ENCODE measurements at regions not wholly inside any gene's neighbourhood (a gene's known extent, or its start where the extent isn't known, plus 50 kb on each side); places are given as distances from the start of the nearest gene placed in this dataset.

DNA sequence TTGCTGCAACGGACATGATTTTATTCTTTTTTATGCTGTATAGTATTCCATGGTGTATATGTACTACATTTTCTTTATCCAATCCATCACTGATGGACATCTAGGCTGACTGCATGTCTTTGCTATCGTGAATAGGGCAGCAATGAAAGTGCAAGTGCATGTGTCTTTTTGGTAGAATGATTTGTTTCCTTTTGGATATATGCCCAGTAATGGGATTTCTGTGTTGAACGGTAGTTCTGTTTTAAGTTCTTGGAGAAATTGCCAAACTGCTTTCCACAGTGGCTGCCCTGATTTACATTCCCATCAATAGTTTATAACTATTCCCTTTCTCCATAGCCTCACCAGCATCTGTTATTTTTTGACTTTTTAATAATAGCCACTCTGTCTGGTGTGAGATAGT lies 99.7 kb upstream of the CRIM1 start:
- no peak for TF ChIP-seq RAD21 (conservative IDR thresholded peaks at IDR 0.05)
- no peak for TF ChIP-seq TAF1 (IDR thresholded peaks at IDR 0.05; ENCODE audit: low read depth)
- no peak for TF ChIP-seq SMC3 (conservative IDR thresholded peaks at IDR 0.05; ENCODE audit: poor library complexity)
- TF ChIP-seq MXI1 (conservative IDR thresholded peaks at IDR 0.05; ENCODE audit: poor library complexity, severe bottlenecking): no peak
- TF ChIP-seq, protein P1, sequence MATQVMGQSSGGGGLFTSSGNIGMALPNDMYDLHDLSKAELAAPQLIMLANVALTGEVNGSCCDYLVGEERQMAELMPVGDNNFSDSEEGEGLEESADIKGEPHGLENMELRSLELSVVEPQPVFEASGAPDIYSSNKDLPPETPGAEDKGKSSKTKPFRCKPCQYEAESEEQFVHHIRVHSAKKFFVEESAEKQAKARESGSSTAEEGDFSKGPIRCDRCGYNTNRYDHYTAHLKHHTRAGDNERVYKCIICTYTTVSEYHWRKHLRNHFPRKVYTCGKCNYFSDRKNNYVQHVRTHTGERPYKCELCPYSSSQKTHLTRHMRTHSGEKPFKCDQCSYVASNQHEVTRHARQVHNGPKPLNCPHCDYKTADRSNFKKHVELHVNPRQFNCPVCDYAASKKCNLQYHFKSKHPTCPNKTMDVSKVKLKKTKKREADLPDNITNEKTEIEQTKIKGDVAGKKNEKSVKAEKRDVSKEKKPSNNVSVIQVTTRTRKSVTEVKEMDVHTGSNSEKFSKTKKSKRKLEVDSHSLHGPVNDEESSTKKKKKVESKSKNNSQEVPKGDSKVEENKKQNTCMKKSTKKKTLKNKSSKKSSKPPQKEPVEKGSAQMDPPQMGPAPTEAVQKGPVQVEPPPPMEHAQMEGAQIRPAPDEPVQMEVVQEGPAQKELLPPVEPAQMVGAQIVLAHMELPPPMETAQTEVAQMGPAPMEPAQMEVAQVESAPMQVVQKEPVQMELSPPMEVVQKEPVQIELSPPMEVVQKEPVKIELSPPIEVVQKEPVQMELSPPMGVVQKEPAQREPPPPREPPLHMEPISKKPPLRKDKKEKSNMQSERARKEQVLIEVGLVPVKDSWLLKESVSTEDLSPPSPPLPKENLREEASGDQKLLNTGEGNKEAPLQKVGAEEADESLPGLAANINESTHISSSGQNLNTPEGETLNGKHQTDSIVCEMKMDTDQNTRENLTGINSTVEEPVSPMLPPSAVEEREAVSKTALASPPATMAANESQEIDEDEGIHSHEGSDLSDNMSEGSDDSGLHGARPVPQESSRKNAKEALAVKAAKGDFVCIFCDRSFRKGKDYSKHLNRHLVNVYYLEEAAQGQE (IDR thresholded peaks at IDR 0.05; ENCODE audit: borderline replicate concordance): no peak
- no peak for TF ChIP-seq EP300 (conservative IDR thresholded peaks at IDR 0.05; ENCODE audit: poor library complexity, severe bottlenecking)
- no peak for TF ChIP-seq POLR2AphosphoS5 (IDR thresholded peaks at IDR 0.05)
- no peak for TF ChIP-seq EZH2 (IDR thresholded peaks at IDR 0.05; ENCODE audit: borderline replicate concordance, insufficient read depth, low read length, poor library complexity, severe bottlenecking)
- TF ChIP-seq, protein P2, sequence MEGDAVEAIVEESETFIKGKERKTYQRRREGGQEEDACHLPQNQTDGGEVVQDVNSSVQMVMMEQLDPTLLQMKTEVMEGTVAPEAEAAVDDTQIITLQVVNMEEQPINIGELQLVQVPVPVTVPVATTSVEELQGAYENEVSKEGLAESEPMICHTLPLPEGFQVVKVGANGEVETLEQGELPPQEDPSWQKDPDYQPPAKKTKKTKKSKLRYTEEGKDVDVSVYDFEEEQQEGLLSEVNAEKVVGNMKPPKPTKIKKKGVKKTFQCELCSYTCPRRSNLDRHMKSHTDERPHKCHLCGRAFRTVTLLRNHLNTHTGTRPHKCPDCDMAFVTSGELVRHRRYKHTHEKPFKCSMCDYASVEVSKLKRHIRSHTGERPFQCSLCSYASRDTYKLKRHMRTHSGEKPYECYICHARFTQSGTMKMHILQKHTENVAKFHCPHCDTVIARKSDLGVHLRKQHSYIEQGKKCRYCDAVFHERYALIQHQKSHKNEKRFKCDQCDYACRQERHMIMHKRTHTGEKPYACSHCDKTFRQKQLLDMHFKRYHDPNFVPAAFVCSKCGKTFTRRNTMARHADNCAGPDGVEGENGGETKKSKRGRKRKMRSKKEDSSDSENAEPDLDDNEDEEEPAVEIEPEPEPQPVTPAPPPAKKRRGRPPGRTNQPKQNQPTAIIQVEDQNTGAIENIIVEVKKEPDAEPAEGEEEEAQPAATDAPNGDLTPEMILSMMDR (IDR thresholded peaks at IDR 0.05; ENCODE audit: poor library complexity, severe bottlenecking): no peak

DNA sequence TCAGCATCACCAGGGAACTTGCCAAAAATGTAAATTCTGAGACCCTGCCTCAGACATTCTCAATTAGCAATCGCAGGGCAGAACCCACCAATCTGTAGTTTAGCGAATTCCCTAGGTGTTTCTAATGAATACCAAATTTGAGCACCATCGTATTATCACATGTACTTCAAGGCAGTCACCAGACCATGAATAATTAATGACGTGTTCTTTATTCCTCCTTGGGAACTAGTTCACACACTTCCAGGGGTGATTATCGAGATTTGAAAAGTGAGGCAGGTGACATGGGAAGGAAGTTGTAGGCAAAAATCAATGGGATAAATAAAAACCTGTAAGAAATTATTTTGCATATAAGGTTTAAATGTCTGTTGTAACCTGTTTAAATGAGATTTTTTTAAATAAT lies 102.5 kb upstream of the CRIM1 start:
- Histone ChIP-seq H2AFZ (ENCODE audit: low read depth, low read length) (no peak overlapping the region), H3F3A (ENCODE audit: insufficient read depth, low read length, poor library complexity, severe bottlenecking) (no peaks in the 10 kb centered on the region), H3K27me3 (ENCODE audit: insufficient read depth, low read depth, low read length) (no peaks in the 10 kb centered on the region), H3K27ac (ENCODE audit: low read length) (no peak overlapping the region), H3K4me2 (ENCODE audit: low read length) (no peak overlapping the region), H4K20me1 (ENCODE audit: insufficient read depth) (no peaks in the 10 kb centered on the region), H3K36me3 (ENCODE audit: insufficient read depth, low read length) (no peaks in the 10 kb centered on the region), H3K79me2 (replicated peaks; ENCODE audit: insufficient read depth, low read length) (no peaks in the 10 kb centered on the region), H3K9ac (ENCODE audit: low read length) (no peak overlapping the region), H3K9me3 (ENCODE audit: low read length) (no peaks in the 10 kb centered on the region), H3K4me3 (ENCODE audit: low read length) (no peak overlapping the region), H3K9me2 (ENCODE audit: insufficient read depth, low read length) (no peaks in the 10 kb centered on the region)
- TF ChIP-seq SMC3 (conservative IDR thresholded peaks at IDR 0.05; ENCODE audit: poor library complexity) (no peak), RAD21 (conservative IDR thresholded peaks at IDR 0.05) (no peak), POLR2AphosphoS5 (IDR thresholded peaks at IDR 0.05) (no peak), TAF1 (IDR thresholded peaks at IDR 0.05; ENCODE audit: low read depth) (no peak), EZH2 (IDR thresholded peaks at IDR 0.05; ENCODE audit: borderline replicate concordance, insufficient read depth, low read length, poor library complexity, severe bottlenecking) (no peak), EP300 (conservative IDR thresholded peaks at IDR 0.05; ENCODE audit: poor library complexity, severe bottlenecking) (no peak), MXI1 (conservative IDR thresholded peaks at IDR 0.05; ENCODE audit: poor library complexity, severe bottlenecking) (no peak)
- TF ChIP-seq, protein P2 (IDR thresholded peaks at IDR 0.05; ENCODE audit: poor library complexity, severe bottlenecking): no peak
- TF ChIP-seq, protein P1 (IDR thresholded peaks at IDR 0.05; ENCODE audit: borderline replicate concordance): no peak

More for the DNA sequence above, 99.7 kb upstream of the CRIM1 start:
- Histone ChIP-seq H3K9me3 (ENCODE audit: low read length) (no peaks in the 10 kb centered on the region), H3K79me2 (replicated peaks; ENCODE audit: insufficient read depth, low read length) (no peaks in the 10 kb centered on the region), H3K36me3 (ENCODE audit: insufficient read depth, low read length) (no peaks in the 10 kb centered on the region), H3K27ac (ENCODE audit: low read length) (no peak overlapping the region), H3F3A (ENCODE audit: insufficient read depth, low read length, poor library complexity, severe bottlenecking) (no peaks in the 10 kb centered on the region), H3K9me2 (ENCODE audit: insufficient read depth, low read length) (no peaks in the 10 kb centered on the region), H4K20me1 (ENCODE audit: insufficient read depth) (no peaks in the 10 kb centered on the region), H3K4me2 (ENCODE audit: low read length) (no peak overlapping the region), H3K27me3 (ENCODE audit: insufficient read depth, low read depth, low read length) (no peaks in the 10 kb centered on the region), H2AFZ (ENCODE audit: low read depth, low read length) (no peak overlapping the region), H3K4me3 (ENCODE audit: low read length) (no peak overlapping the region), H3K9ac (ENCODE audit: low read length) (no peak overlapping the region)
